Uterus (tissue), 3 donors: ENCODE measurements at regions not wholly inside any gene's neighbourhood (a gene's known extent, or its start where the extent isn't known, plus 50 kb on each side); places are given as distances from the start of the nearest gene placed in this dataset.

Experiments
- DNase-seq, 2 donors: peaks; one replicate each; pipeline ENCODE4 v3.0.0-alpha.2; 2019 to 2020
- H3K27ac ChIP-seq, 2 donors: fragments of 200-600 bp; sonication (generic); 1 replicate in 1 of 2; 2 replicates in 1 of 2; pipeline ENCODE4 v1.5.1; 2016 to 2018
- H3K27me3 ChIP-seq, 2 donors: fragments of 200-600 bp; sonication (generic); one replicate each; pipeline ENCODE4 v1.5.1; 2018 to 2019; ENCODE audit warnings: control low read depth in 1 of 2
- H3K36me3 ChIP-seq, 2 donors: fragments of 200-600 bp; sonication (generic); one replicate each; pipeline ENCODE4 v1.5.1; 2019; ENCODE audit warnings: control low read depth in 1 of 2
- H3K4me1 ChIP-seq, 2 donors: fragments of 200-600 bp; sonication (generic); one replicate each; pipeline ENCODE4 v1.5.1; 2018 to 2019; ENCODE audit warnings: control low read depth in 1 of 2
- H3K4me3 ChIP-seq, 2 donors: fragments of 200-600 bp; sonication (generic); 1 replicate in 1 of 2; 2 replicates in 1 of 2; pipeline ENCODE4 v1.5.1; 2018 to 2019; ENCODE audit warnings: mild to moderate bottlenecking in 1 of 2
- H3K9me3 ChIP-seq, 2 donors: fragments of 200-600 bp; sonication (generic); one replicate each; pipeline ENCODE4 v1.5.1; 2019; ENCODE audit warnings: control low read depth in 1 of 2
- POLR2A ChIP-seq, 2 donors: fragments of 450-650 bp; IDR thresholded peaks; one replicate each; pipeline ENCODE4 v1.6.1; 2016; ENCODE audit warnings: antibody characterized with exemption in 2 of 2, mild to moderate bottlenecking in 1 of 2, moderate library complexity in 1 of 2
- intact Hi-C: fragments of 100-400 bp; cut with DNase I; formaldehyde crosslinking; loops from one replicate; pipeline ENCODE4 v1.15.1; 2023; ENCODE audit warnings: low total_unique reads
- TF ChIP-seq, protein P1 (sequence below), 4 experiments: fragments of 200-600 bp in 2 of 4; fragments of 450-650 bp in 2 of 4; sonication (generic) in 2 of 4; IDR thresholded peaks; one replicate each; pipeline ENCODE4 v1.5.1; 2016 to 2019; ENCODE audit warnings: antibody characterized with exemption in 4 of 4, mild to moderate bottlenecking in 2 of 4, moderate library complexity in 1 of 4
- donor health status: DM: yes; HTN: yes; CAD: no.

DNA sequence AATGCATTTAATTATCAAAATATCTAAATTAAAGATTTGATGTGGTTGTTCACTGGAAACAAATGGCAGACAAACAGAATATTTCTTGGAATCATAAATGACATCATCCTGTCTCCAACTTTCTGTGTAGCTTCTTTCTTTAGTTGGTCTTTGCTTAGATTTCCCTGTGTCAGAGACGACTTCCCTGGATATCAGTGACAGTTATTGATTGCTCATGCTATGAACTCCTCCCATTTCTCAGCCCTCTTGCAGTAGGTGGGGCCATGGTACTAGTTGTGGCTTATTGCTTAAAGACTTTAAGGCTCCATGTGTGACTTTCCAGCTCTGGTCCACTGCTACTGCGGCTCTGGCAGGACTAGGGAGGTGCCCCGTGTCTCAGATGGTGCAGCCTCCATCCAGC, 592.6 kb downstream of the MTRR start:
- no peaks in the 10 kb centered on the region for H3K36me3 ChIP-seq
- H3K9me3 ChIP-seq, result no peaks in the 10 kb centered on the region
- H3K27ac ChIP-seq, result no peak overlapping the region
- H3K4me1 ChIP-seq, result no peaks in the 10 kb centered on the region
- no peak overlapping the region for H3K4me3 ChIP-seq
- no peak for DNase-seq
- no peaks in the 10 kb centered on the region for H3K27me3 ChIP-seq
- TF ChIP-seq POLR2A (IDR thresholded peaks at IDR 0.05), result no peak
- TF ChIP-seq, protein P1, sequence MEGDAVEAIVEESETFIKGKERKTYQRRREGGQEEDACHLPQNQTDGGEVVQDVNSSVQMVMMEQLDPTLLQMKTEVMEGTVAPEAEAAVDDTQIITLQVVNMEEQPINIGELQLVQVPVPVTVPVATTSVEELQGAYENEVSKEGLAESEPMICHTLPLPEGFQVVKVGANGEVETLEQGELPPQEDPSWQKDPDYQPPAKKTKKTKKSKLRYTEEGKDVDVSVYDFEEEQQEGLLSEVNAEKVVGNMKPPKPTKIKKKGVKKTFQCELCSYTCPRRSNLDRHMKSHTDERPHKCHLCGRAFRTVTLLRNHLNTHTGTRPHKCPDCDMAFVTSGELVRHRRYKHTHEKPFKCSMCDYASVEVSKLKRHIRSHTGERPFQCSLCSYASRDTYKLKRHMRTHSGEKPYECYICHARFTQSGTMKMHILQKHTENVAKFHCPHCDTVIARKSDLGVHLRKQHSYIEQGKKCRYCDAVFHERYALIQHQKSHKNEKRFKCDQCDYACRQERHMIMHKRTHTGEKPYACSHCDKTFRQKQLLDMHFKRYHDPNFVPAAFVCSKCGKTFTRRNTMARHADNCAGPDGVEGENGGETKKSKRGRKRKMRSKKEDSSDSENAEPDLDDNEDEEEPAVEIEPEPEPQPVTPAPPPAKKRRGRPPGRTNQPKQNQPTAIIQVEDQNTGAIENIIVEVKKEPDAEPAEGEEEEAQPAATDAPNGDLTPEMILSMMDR (IDR thresholded peaks at IDR 0.05), result no peak
- intact Hi-C loops, result no loop called here

DNA sequence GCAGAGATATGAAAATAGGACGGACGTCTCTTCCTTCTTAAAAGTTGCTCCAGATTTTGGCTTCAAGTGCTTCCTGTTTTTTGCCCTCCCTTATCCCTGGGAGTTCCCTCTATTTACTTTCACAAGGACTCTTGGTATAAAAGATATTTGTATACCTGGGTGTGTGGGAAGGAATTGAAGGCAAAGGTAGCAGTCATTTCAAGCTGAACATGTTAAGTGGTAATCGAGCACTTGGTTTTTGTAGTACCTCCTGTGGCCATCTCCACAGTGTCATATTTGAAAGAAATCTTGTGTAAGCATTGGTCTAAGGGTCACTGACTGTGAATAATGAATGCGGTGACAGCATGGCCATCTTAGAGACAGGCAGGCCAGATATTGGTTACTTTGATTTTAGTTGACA, 593.6 kb downstream of the MTRR start:
- no peaks in the 10 kb centered on the region for H3K9me3 ChIP-seq
- no peak for DNase-seq
- no peaks in the 10 kb centered on the region for H3K27me3 ChIP-seq
- intact Hi-C loops, result no loop called here
- H3K4me3 ChIP-seq, result no peak overlapping the region
- H3K27ac ChIP-seq, result no peak overlapping the region
- no peaks in the 10 kb centered on the region for H3K4me1 ChIP-seq
- TF ChIP-seq POLR2A (IDR thresholded peaks at IDR 0.05), result no peak
- TF ChIP-seq, protein P1 (IDR thresholded peaks at IDR 0.05), result no peak
- no peaks in the 10 kb centered on the region for H3K36me3 ChIP-seq

DNA sequence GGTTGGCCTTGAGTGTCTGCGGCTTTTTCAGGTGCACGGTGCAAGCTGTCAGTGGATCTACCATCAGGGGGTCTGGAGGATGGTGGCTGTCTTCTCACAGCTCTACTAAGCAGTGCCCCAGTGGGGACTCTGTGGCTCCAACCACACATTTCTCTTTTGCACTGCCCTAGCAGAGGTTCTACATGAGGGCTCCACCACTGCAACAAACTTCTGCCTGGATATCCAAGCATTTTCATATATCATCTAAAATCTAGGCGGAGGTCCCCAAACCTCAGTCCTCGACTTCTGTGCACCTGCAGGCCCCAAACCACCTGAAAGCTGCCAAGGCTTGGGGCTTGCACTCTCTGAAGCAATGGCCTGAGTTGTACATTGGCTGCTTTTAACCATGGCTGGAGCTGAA, 601.5 kb downstream of the MTRR start:
- Histone ChIP-seq H3K27me3 (no peaks in the 10 kb centered on the region), H3K4me3 (no peak overlapping the region), H3K27ac (no peak overlapping the region), H3K36me3 (no peaks in the 10 kb centered on the region), H3K4me1 (no peaks in the 10 kb centered on the region), H3K9me3 (no peaks in the 10 kb centered on the region)
- TF ChIP-seq, protein P1 (IDR thresholded peaks at IDR 0.05), result no peak
- TF ChIP-seq POLR2A (IDR thresholded peaks at IDR 0.05), result no peak
- no peak for DNase-seq
- intact Hi-C loops, result no loop called here

DNA sequence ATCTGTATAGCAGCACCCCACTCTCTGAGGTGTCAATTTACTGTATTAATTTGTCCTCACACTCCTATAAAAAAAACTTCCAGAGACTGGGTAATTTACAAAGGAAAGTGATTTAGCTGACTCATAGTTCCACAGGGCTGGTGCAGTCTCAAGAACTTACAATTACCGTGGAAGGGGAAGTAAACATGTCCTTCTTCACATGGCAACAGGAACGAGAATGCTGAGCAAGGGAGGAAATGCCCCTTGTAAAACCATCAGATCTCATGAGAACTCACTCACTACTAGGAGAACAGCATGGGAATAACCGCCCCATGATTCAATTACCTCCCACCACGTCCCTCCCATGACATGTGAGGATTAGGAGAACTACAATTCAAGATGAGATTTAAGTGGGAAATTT, 602.6 kb downstream of the MTRR start:
- no peaks in the 10 kb centered on the region for H3K4me1 ChIP-seq
- intact Hi-C loops, result no loop called here
- DNase-seq, result no peak
- no peak overlapping the region for H3K4me3 ChIP-seq
- TF ChIP-seq, protein P1 (IDR thresholded peaks at IDR 0.05), result no peak
- TF ChIP-seq POLR2A (IDR thresholded peaks at IDR 0.05), result no peak
- H3K27ac ChIP-seq, result no peak overlapping the region
- H3K27me3 ChIP-seq, result no peaks in the 10 kb centered on the region
- no peaks in the 10 kb centered on the region for H3K36me3 ChIP-seq
- no peaks in the 10 kb centered on the region for H3K9me3 ChIP-seq

DNA sequence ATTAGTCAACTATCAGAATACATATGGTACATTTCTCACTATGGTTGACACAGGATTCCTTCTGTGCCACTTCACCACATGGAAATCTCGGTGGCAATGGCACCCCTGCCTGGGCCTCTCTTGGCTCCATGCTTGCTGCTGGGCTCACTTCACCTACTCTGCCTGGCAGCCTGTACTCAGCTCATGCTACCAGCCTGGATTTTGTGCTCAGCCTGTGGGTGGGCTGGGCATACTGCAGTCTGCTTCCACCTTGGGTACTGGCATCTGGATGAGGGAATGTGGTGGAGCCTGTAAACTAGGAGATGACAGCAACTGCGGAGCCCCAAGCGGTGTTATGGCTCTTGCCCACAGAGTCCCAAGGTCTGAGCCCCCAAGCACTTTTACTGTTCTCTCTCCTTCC, 604.1 kb downstream of the MTRR start:
- intact Hi-C loops, result no loop called here

More for the DNA sequence above, 604.1 kb downstream of the MTRR start:
- Histone ChIP-seq H3K36me3 (no peaks in the 10 kb centered on the region), H3K4me1 (no peaks in the 10 kb centered on the region), H3K4me3 (no peak overlapping the region), H3K27me3 (no peaks in the 10 kb centered on the region), H3K9me3 (no peaks in the 10 kb centered on the region), H3K27ac (no peak overlapping the region)
- TF ChIP-seq, protein P1 (IDR thresholded peaks at IDR 0.05), result no peak
- no peak for TF ChIP-seq POLR2A (IDR thresholded peaks at IDR 0.05)
- no peak for DNase-seq
